GM18858 (cell line): ENCODE measurements at regions not wholly inside any gene's neighbourhood (a gene's known extent, or its start where the extent isn't known, plus 50 kb on each side); places are given as distances from the start of the nearest gene placed in this dataset.

ENCODE experiments used
- ATAC-seq: cut with Tn5 transposase; IDR thresholded peaks from one replicate; pipeline ENCODE4 v1.9.1; 2021; ENCODE audit not compliant: unreplicated experiment

GRCh38 chr6:18335948-18336347, 51.2 kb upstream of the RNF144B start:
- no peak for ATAC-seq

- ATAC-seq = no peak
These were observed 52.9 kb upstream of the RNF144B start for GRCh38 chr6:18334251-18334650.

- no peak for ATAC-seq
These were observed 56.5 kb upstream of the RNF144B start for GRCh38 chr6:18330548-18331081.

- no peak for ATAC-seq
These were observed 57.4 kb upstream of the RNF144B start for GRCh38 chr6:18329776-18330175.

GRCh38 chr6:18328540-18328939, 58.6 kb upstream of the RNF144B start:
- ATAC-seq = no peak

GRCh38 chr6:18328070-18328469, 59.1 kb upstream of the RNF144B start:
- ATAC-seq = no peak

- ATAC-seq = peak; percentile 37
These were observed 59.5 kb upstream of the RNF144B start for GRCh38 chr6:18327626-18328025.

GRCh38 chr6:18326980-18327379, 60.2 kb upstream of the RNF144B start:
- no peak for ATAC-seq

GRCh38 chr6:18326001-18326400, 61.1 kb upstream of the RNF144B start:
- ATAC-seq = no peak

GRCh38 chr6:18324706-18325042, 60.3 kb upstream of the DEK start:
- ATAC-seq = no peak

GRCh38 chr6:18323935-18324705, 59.8 kb upstream of the DEK start:
- peak; percentile 47 for ATAC-seq

- ATAC-seq = no peak
These were observed 53.5 kb upstream of the DEK start for GRCh38 chr6:18317850-18318249.

GRCh38 chr6:18314317-18314997, 50.1 kb upstream of the DEK start:
- ATAC-seq = no peak
